Keratinocyte (primary cell): ENCODE measurements at regions not wholly inside any gene's neighbourhood (a gene's known extent, or its start where the extent isn't known, plus 50 kb on each side); places are given as distances from the start of the nearest gene placed in this dataset.

ENCODE experiments used
- DNase-seq: peaks from one replicate; pipeline ENCODE4 v3.0.0-alpha.2; 2011; ENCODE audit warnings: low read depth, missing footprints, low spot score
- FAIRE-seq: peaks from 2 replicates; lab custom pipeline; 2011; peaks lifted over from hg19 to GRCh38; lab: Jason Lieb, UNC
- H2AFZ ChIP-seq: 2 replicates; pipeline ENCODE4 v1.6.0; 2012; ENCODE audit warnings: low read length, control low read depth, inconsistent platforms; ENCODE audit not compliant: control insufficient read depth
- H3K27ac ChIP-seq: 2 replicates; pipeline ENCODE4 v1.5.1; 2011; ENCODE audit warnings: low read length; ENCODE audit not compliant: control insufficient read depth, insufficient read depth
- H3K27me3 ChIP-seq: 3 replicates; pipeline ENCODE4 v1.6.0; 2011; ENCODE audit warnings: low read length; ENCODE audit not compliant: control insufficient read depth, insufficient read depth; ENCODE audit errors: extremely low read depth
- H3K36me3 ChIP-seq, 2 experiments: 2 replicates in 1 of 2; 3 replicates in 1 of 2; pipeline ENCODE4 v1.5.1; 2011; ENCODE audit warnings: low read length in 2 of 2, mild to moderate bottlenecking in 1 of 2; ENCODE audit not compliant: control insufficient read depth in 2 of 2, insufficient read depth in 2 of 2; ENCODE audit errors: extremely low read depth in 1 of 2
- H3K4me1 ChIP-seq: 3 replicates; pipeline ENCODE4 v1.5.1; 2011; ENCODE audit warnings: low read length; ENCODE audit not compliant: control insufficient read depth, insufficient read depth; ENCODE audit errors: extremely low read depth
- H3K4me2 ChIP-seq: 3 replicates; pipeline ENCODE4 v1.6.0; 2011; ENCODE audit warnings: low read depth, low read length; ENCODE audit not compliant: control insufficient read depth, insufficient read depth; ENCODE audit errors: extremely low read depth
- H3K4me3 ChIP-seq, 3 experiments: fragments of 200-600 bp in 1 of 3; sonication (generic) in 1 of 3; 2 replicates in 2 of 3; 3 replicates in 1 of 3; pipeline ENCODE4 v1.5.1; 2011 to 2016; ENCODE audit warnings: low read length in 3 of 3, mild to moderate bottlenecking in 3 of 3, control low read depth in 2 of 3, inconsistent platforms in 1 of 3, low read depth in 1 of 3, mixed read lengths in 1 of 3, mixed run types in 1 of 3, moderate library complexity in 1 of 3; ENCODE audit not compliant: control insufficient read depth in 2 of 3, insufficient read depth in 2 of 3; ENCODE audit errors: extremely low read depth in 1 of 3
- H3K79me2 ChIP-seq: 2 replicates; pipeline ENCODE4 v1.6.0; 2012; ENCODE audit warnings: low read length; ENCODE audit not compliant: control insufficient read depth, insufficient read depth
- H3K9ac ChIP-seq: 3 replicates; pipeline ENCODE4 v1.6.0; 2011; ENCODE audit warnings: low read length; ENCODE audit not compliant: control insufficient read depth, insufficient read depth; ENCODE audit errors: extremely low read depth
- H3K9me1 ChIP-seq: 3 replicates; pipeline ENCODE4 v1.6.0; 2011; ENCODE audit warnings: low read length; ENCODE audit not compliant: control insufficient read depth, insufficient read depth; ENCODE audit errors: extremely low read depth
- H3K9me3 ChIP-seq: 2 replicates; pipeline ENCODE4 v1.5.1; 2012; ENCODE audit warnings: low read depth, low read length; ENCODE audit not compliant: control insufficient read depth
- H4K20me1 ChIP-seq: 3 replicates; pipeline ENCODE4 v1.6.0; 2011; ENCODE audit warnings: low read length; ENCODE audit not compliant: control insufficient read depth, insufficient read depth; ENCODE audit errors: extremely low read depth
- EZH2 ChIP-seq: IDR thresholded peaks from one replicate; pipeline ENCODE4 v1.6.1; 2012; ENCODE audit warnings: inconsistent platforms, mild to moderate bottlenecking, low read length, moderate library complexity
- dilution Hi-C: fragments of 300-500 bp; cut with MboI; formaldehyde crosslinking; loops from one replicate; pipeline ENCODE4 v1.7.0; 2020; ENCODE audit warnings: low sequenced_read_pairs; ENCODE audit not compliant: extremely low pct_ligation_motif_present
- TF ChIP-seq, protein P1 (sequence below), 3 experiments: IDR thresholded peaks in 1 of 3; conservative IDR thresholded peaks in 1 of 3; optimal IDR thresholded peaks in 1 of 3; 2 replicates in 2 of 3; 3 replicates in 1 of 3; pipeline versions ENCODE3 to v1.5.1; 2011; ENCODE audit warnings: low read length in 3 of 3, mild to moderate bottlenecking in 3 of 3, moderate library complexity in 2 of 3, control low read depth in 1 of 3, inconsistent platforms in 1 of 3; ENCODE audit not compliant: insufficient read depth in 2 of 3; ENCODE audit errors: extremely low read depth in 1 of 3

DNA sequence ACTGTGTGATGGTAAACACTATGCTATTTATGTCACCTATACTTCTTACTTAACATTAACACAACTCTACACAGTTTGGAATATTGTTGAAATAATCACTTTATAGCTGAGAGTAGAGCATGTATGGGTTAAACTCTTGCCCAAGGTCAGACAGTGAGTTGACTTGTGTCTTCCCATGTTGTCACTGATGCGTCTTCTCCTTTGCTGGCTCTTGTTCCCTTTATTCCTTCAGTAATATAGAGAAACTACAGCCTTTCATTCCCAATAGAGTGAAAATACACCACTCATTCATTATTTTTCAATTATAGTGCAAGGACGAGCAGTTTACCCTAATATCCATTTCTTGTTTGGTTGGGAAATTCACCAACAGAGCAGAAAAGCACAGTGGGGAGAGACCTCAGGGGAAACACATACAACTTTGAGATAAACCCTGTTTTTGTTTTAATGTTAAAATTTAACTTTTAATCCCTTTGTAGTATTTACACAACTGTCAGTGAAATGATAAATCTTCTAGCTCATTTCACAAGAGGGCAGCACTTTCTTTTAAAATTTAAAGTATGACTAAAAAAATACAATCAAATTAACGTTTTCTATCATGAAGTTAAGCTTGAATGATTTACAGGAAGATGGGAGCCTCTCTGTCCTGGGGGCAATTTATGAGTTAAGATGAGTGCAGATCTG is 363.0 kb downstream of the UTRN start:
- H4K20me1 ChIP-seq = no peaks in the 10 kb centered on the region
- H3K27me3 ChIP-seq = no peaks in the 10 kb centered on the region
- no peaks in the 10 kb centered on the region for H3K79me2 ChIP-seq
- H3K4me2 ChIP-seq = no peak overlapping the region
- H3K27ac ChIP-seq = no peak overlapping the region
- H3K36me3 ChIP-seq = no peaks in the 10 kb centered on the region
- dilution Hi-C loops = no loop called here
- H3K9me1 ChIP-seq = no peaks in the 10 kb centered on the region
- H3K9ac ChIP-seq = no peak overlapping the region
- no peaks in the 10 kb centered on the region for H3K9me3 ChIP-seq
- H3K4me1 ChIP-seq = no peaks in the 10 kb centered on the region
- no peak overlapping the region for H3K4me3 ChIP-seq
- no peak for TF ChIP-seq EZH2
- TF ChIP-seq, protein P1, sequence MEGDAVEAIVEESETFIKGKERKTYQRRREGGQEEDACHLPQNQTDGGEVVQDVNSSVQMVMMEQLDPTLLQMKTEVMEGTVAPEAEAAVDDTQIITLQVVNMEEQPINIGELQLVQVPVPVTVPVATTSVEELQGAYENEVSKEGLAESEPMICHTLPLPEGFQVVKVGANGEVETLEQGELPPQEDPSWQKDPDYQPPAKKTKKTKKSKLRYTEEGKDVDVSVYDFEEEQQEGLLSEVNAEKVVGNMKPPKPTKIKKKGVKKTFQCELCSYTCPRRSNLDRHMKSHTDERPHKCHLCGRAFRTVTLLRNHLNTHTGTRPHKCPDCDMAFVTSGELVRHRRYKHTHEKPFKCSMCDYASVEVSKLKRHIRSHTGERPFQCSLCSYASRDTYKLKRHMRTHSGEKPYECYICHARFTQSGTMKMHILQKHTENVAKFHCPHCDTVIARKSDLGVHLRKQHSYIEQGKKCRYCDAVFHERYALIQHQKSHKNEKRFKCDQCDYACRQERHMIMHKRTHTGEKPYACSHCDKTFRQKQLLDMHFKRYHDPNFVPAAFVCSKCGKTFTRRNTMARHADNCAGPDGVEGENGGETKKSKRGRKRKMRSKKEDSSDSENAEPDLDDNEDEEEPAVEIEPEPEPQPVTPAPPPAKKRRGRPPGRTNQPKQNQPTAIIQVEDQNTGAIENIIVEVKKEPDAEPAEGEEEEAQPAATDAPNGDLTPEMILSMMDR (optimal IDR thresholded peaks at IDR 0.05 in 1 of 3, IDR thresholded peaks at IDR 0.05 in 1 of 3, conservative IDR thresholded peaks at IDR 0.05 in 1 of 3; ENCODE audit: extremely low read depth in 1 of 3, insufficient read depth in 2 of 3, low read length in 3 of 3) = no peak
- no peak overlapping the region for H2AFZ ChIP-seq
- FAIRE-seq = no peak
- DNase-seq = no peak

DNA sequence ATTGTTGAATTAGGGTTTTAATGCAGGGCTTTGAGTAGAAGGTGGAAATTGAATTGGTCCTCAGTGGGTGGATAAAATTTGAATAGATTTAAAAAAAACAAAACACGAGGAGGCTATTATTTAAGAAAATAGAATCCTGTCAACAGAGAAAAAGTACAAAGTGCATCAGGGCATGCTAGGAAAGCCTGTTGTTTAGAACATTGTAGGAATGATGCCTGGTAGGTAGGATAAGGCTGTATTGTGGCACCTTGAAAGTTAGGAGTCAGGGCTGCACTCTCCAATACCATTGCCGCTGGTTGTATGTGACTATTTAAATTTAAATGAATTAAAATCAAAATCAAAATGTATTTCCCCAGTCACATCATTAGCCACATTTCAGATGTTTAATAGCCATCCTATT is 363.9 kb downstream of the UTRN start:
- DNase-seq (no peak), FAIRE-seq (no peak)
- no peak overlapping the region for H3K4me2 ChIP-seq
- H2AFZ ChIP-seq = no peak overlapping the region
- no peak overlapping the region for H3K27ac ChIP-seq
- TF ChIP-seq, protein P1 (optimal IDR thresholded peaks at IDR 0.05 in 1 of 3, IDR thresholded peaks at IDR 0.05 in 1 of 3, conservative IDR thresholded peaks at IDR 0.05 in 1 of 3; ENCODE audit: extremely low read depth in 1 of 3, insufficient read depth in 2 of 3, low read length in 3 of 3) = no peak
- no peak for TF ChIP-seq EZH2
- no peaks in the 10 kb centered on the region for H3K36me3 ChIP-seq
- H4K20me1 ChIP-seq = no peaks in the 10 kb centered on the region
- no peaks in the 10 kb centered on the region for H3K9me1 ChIP-seq
- H3K9me3 ChIP-seq = no peaks in the 10 kb centered on the region
- no peaks in the 10 kb centered on the region for H3K27me3 ChIP-seq
- no peaks in the 10 kb centered on the region for H3K79me2 ChIP-seq
- no peaks in the 10 kb centered on the region for H3K4me1 ChIP-seq
- dilution Hi-C loops = no loop called here
- no peak overlapping the region for H3K9ac ChIP-seq
- H3K4me3 ChIP-seq = no peak overlapping the region
